Choroid plexus epithelial cell (primary cell): ENCODE measurements at regions not wholly inside any gene's neighbourhood (a gene's known extent, or its start where the extent isn't known, plus 50 kb on each side); places are given as distances from the start of the nearest gene placed in this dataset.

ENCODE experiments used
- DNase-seq: peaks from one replicate; pipeline ENCODE4 v3.0.0-alpha.2; 2010; ENCODE audit warnings: low read depth
- H3K4me3 ChIP-seq: 2 replicates; pipeline ENCODE4 v1.5.1; 2011; ENCODE audit warnings: low read depth, mild to moderate bottlenecking, control low read depth, low read length, moderate library complexity
- TF ChIP-seq, protein P1 (sequence below): conservative IDR thresholded peaks from 2 replicates; pipeline ENCODE4 v1.5.1; 2011; ENCODE audit warnings: low read depth, mild to moderate bottlenecking, control low read depth, inconsistent platforms, low read length, moderate library complexity

DNA sequence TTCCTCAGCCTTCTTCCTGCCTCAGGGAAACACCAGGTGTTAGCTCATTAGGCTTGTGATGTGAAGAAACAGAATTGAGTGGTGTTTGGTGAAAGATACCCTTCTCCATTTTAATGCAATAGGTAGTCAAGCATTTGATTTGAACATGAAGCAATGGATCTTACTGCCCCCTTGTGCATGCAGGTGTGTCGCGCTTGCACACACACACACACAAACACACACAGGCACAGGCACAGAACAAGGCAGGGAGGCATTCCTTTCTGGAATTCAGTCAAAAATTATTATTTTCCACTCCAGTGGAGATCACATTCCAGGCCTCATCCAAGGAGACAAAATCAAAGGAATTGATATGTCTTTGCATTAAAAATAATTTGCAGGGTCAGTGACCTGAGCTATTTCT lies 667.0 kb upstream of the MARCKS start:
- no peak overlapping the region for H3K4me3 ChIP-seq
- peak; percentile 44 for DNase-seq
- TF ChIP-seq, protein P1, sequence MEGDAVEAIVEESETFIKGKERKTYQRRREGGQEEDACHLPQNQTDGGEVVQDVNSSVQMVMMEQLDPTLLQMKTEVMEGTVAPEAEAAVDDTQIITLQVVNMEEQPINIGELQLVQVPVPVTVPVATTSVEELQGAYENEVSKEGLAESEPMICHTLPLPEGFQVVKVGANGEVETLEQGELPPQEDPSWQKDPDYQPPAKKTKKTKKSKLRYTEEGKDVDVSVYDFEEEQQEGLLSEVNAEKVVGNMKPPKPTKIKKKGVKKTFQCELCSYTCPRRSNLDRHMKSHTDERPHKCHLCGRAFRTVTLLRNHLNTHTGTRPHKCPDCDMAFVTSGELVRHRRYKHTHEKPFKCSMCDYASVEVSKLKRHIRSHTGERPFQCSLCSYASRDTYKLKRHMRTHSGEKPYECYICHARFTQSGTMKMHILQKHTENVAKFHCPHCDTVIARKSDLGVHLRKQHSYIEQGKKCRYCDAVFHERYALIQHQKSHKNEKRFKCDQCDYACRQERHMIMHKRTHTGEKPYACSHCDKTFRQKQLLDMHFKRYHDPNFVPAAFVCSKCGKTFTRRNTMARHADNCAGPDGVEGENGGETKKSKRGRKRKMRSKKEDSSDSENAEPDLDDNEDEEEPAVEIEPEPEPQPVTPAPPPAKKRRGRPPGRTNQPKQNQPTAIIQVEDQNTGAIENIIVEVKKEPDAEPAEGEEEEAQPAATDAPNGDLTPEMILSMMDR: peak; percentile 53

DNA sequence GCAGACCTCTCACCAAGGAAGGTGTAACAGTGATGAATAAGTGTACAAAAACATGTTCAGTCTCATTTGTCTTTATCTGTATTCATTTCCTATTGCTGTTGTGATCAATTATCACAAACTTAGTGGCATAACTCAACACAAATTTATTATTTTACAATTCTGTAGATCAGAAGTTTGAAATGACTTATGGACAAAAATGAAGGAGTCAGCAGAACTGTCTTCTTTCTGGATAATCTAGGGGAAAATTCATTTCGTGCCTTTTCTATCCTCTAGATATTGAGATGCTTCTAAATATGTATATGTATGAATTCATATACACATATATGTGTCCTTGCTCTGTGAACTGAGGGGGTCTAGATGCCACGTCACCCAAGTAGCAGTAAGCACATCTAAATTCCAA lies 663.1 kb upstream of the MARCKS start:
- no peak overlapping the region for H3K4me3 ChIP-seq
- TF ChIP-seq, protein P1: no peak
- DNase-seq: no peak

DNA sequence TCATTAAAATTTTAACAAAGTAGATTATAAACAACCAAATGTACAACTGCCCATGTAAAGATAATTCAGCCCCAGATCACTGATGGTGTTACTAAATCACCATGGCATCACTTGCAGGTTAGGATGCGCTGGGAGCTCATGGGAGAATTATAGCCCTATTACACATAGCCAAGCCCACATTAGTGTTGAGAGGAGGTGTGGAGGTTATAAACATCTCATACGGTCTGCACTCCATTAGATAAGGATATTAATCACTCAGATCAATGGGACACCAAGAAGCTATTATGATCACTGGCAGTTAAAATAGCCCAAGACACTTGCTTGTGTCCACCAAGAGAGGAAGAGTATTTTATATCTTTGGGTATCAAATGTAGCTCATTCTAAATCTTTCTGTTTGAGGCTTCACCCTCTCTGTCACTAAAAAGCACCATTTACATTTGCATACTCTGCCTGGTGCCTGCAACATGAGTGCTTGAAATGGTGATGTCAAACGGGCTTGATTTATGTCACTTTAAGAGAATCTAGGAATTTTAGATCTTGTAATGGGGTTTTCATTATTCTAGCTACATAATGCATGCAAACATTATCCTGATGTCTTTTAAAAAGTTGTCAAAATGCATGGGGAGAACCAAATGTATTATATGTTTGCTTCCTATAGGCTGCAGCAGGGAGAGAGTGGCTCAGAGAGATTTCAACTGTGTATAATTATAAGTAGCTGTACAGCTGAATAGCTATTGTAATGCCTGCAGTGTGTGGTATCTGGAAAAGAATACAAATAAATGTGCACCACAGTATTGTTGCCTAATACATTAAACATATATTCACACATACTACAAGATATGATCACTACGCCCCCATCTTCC lies 654.1 kb upstream of the MARCKS start:
- H3K4me3 ChIP-seq: no peak overlapping the region
- no peak for DNase-seq
- TF ChIP-seq, protein P1: no peak

DNA sequence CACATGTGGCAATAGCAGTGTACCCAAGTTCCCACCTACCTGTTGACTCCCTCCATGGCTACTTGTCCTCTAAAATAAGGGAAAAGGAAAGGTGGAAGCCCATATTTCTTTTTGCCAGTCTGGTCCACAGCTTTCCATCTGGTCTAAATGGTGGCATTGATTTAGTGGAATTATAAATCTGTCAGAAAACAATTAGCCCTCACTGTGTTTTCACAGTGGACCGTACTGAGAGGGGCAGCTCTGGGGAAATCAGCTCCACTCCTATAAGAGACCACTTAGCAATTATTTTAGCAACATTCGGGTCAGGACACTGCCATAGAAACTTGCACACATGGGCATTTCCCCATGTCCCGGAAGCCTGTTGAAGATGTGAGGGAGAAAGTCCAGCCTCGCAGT lies 653.4 kb upstream of the MARCKS start:
- no peak for DNase-seq
- H3K4me3 ChIP-seq: no peak overlapping the region
- TF ChIP-seq, protein P1: no peak

DNA sequence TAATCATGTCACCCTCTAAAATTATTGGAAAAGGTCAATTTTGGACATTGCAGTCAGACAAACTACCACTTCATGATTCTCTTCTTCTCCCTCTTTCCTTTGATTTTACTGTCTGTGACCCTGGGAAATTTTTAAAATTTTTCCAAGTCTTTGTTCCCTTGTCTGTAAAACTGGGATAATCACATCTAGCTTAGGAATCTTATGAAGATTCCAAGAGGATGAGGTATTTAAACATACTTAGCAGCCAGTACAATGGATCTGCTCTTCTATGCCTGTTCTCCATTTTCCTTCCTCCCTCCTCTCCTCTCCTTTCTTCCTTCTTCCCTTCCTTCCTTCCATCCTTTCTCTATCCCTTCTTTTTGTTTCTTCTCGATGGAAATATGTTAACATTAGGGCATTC lies 651.6 kb upstream of the MARCKS start:
- H3K4me3 ChIP-seq: no peak overlapping the region
- DNase-seq: no peak
- TF ChIP-seq, protein P1: no peak

DNA sequence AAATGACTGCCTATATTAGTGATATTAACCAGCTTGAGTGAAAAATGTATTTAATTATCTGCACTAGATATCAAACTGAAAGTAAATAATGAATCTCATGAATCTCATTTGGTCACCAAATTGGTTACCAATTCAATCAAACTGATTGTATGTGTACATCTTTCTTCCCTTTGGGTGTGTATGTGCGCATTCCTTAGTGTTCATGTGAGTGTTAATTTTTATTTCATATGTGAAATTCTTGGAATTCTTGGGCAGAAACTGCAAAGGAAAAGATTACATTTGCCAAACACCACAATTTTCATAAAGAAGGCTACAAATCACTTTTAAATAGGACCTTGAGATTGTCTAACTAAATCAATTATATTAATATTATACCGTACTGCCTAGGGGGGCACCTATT lies 648.4 kb upstream of the MARCKS start:
- peak; percentile 26 for DNase-seq
- H3K4me3 ChIP-seq: no peak overlapping the region
- TF ChIP-seq, protein P1: no peak

DNA sequence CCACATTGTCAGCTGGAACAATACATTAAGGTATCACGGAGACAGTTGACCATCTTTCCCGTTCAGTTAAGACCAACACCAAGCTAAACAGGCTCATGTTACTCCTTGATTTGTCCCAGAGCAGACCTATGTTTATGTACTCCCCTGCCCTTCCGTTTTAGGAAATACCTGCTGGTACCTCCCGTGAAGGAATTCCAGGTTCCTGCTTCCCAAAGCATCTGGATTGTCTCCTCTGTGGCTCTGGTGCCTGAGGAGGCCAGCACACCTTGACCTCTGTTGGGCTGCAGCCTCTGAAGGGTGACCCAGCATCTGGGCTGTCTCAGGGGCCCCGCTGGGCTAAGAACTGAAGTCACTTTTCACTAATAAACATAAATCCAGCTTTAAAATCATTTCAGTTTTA lies 647.8 kb upstream of the MARCKS start:
- no peak overlapping the region for H3K4me3 ChIP-seq
- no peak for DNase-seq
- TF ChIP-seq, protein P1: no peak
